ENCODE measurements at regions not wholly inside any gene's neighbourhood (a gene's known extent, or its start where the extent isn't known, plus 50 kb on each side); places are given as distances from the start of the nearest gene placed in this dataset.

- no peak for DNase-seq (ENCODE audit: low read depth in 4 of 4, low spot score in 1 of 4)
Measured at GRCh38 chr3:147755310-147755709, 346.1 kb downstream of the ZIC1 start.

GRCh38 chr3:147756476-147756875 lies 347.3 kb downstream of the ZIC1 start:
- DNase-seq (ENCODE audit: low read depth in 4 of 4, low spot score in 1 of 4) = no peak

DNA sequence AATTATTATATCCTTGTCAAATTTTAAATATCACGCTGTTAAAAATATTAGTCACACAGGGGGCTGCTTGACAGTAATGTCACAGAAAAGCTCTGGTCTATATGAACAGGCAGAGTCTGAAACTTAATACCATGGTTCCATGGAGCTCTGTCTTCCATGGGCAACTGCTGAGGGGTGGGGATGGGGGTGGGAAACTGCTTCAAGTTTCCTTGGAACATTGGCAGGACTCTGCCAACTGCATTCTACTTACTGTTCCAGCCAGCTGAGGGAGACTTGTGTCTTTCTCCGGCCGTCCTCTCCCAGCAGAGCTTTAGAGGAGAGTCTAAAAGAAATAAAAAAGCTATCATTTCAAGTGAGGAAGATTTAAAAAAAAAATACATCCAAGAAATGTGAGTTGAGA lies 348.7 kb downstream of the ZIC1 start:
- DNase-seq (ENCODE audit: low read depth in 4 of 4, low spot score in 1 of 4) = no peak

DNA sequence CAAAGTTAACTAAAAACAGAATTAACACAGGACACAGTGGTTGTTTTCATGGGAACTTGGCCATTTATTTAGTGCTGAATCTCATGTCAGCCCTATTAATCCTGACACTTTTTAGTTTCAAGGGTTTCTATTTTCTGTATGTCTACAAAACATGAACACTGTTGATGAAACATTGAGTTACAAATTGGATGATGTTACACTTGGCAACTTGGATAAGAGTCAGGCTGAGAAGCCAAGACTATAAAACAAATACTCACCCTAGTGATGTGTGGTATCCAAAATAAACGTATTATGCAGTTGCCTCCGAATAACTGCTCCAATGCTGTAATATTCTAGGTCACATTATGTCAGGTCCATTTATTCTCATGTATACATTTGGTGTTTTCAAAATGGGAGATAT lies 349.6 kb downstream of the ZIC1 start:
- no peak for DNase-seq (ENCODE audit: low read depth in 4 of 4, low spot score in 1 of 4)

GRCh38 chr3:147760085-147760484 lies 350.9 kb downstream of the ZIC1 start:
- DNase-seq (ENCODE audit: low read depth in 4 of 4, low spot score in 1 of 4) = no peak

- no peak for DNase-seq (ENCODE audit: low read depth in 4 of 4, low spot score in 1 of 4)
Measured at GRCh38 chr3:147760941-147761340, 351.8 kb downstream of the ZIC1 start.

GRCh38 chr3:147773116-147773630 lies 364.0 kb downstream of the ZIC1 start:
- DNase-seq (ENCODE audit: low read depth in 4 of 4, low spot score in 1 of 4) = no peak

- DNase-seq (ENCODE audit: low read depth in 4 of 4, low spot score in 1 of 4) = no peak
Measured at GRCh38 chr3:147775411-147775810, 366.2 kb downstream of the ZIC1 start.

- DNase-seq (ENCODE audit: low read depth in 4 of 4, low spot score in 1 of 4) = no peak
Measured at GRCh38 chr3:147775816-147776530, 366.8 kb downstream of the ZIC1 start.

DNA sequence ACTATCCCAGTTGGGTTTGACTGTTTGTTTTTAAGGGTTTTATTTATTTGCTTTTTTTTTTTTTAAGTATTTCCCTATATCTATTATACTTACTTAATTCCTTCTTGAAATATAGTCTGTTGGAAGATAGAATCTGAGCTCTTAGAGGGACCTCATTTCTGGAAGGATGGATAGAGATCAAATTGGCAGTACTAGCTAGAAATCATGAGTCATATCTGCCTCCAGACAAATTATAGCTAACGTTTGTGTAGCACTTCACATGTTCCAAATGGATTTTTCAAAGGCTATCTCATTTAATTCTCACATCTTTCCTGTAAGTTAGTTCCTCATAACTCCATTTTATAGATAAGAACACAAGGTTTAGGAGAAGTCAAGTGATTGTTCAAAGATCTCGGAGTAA lies 384.7 kb downstream of the ZIC1 start:
- DNase-seq (ENCODE audit: low read depth in 4 of 4, low spot score in 1 of 4) = no peak

DNA sequence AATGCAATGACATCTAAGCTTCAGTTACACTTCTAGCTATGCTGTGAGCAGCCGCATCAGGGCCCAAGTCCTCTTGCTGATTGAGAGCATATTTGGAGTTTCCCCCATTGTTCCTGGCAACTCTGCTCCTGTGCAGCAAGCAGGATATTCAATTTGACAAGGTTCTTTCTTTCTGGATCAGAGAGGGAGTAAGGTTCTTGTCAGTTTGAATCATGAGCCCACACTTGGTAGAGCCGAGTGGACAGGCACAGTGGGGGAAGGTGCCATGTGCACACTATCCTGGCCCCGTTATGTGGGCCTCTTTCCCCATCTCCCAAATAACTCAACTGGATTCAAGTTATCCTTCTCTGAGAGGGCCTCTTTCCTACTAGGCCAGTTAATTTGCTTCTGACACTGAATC lies 385.4 kb downstream of the ZIC1 start:
- DNase-seq (ENCODE audit: low read depth in 4 of 4, low spot score in 1 of 4) = no peak

DNA sequence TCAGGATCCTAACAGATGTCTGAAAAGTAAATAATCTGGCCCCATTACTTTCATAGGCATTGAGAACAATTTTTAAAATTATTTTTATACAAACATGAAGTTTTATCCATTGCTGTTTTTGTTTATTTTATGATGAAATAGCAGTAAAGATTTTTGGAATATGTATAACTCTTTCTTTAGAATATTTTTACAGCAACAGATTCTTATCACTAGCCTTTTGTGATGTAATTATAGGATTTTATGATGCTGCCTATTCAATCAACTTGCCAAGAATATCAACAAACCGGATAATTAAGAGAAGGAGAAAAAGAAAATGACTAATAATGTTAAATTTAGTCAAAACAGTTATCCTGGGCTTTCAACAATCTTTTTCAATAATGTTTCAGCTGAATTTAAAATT lies 386.3 kb downstream of the ZIC1 start:
- DNase-seq (ENCODE audit: low read depth in 4 of 4, low spot score in 1 of 4) = no peak

GRCh38 chr3:147797095-147797494 lies 387.9 kb downstream of the ZIC1 start:
- no peak for DNase-seq (ENCODE audit: low read depth in 4 of 4, low spot score in 1 of 4)

DNA sequence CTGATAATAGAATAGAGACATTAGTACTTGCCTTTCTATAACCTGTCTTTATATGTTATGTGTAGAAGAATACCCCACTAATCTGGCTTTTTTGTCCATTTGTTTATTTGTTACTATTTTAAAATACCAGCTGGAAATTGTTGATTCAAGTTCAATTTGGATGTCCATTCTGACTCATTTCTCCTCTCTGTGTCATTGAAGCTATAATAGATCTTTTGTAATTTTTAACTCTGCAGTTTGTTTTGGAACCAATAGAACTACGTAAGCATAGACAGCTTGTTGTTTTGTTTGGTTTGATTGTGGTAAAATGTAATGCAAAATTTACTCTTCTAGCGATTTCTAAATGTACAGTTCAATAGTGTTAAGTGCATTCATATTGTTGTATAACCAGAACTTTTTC lies 390.4 kb downstream of the ZIC1 start:
- DNase-seq (ENCODE audit: low read depth in 4 of 4, low spot score in 1 of 4) = no peak

GRCh38 chr3:147807776-147808175 lies 398.6 kb downstream of the ZIC1 start:
- no peak for DNase-seq (ENCODE audit: low read depth in 4 of 4, low spot score in 1 of 4)

- no peak for DNase-seq (ENCODE audit: low read depth in 4 of 4, low spot score in 1 of 4)
Measured at GRCh38 chr3:147809206-147809605, 400.0 kb downstream of the ZIC1 start.

- DNase-seq (ENCODE audit: low read depth in 4 of 4, low spot score in 1 of 4) = no peak
Measured at GRCh38 chr3:147812186-147812911, 403.2 kb downstream of the ZIC1 start.

DNA sequence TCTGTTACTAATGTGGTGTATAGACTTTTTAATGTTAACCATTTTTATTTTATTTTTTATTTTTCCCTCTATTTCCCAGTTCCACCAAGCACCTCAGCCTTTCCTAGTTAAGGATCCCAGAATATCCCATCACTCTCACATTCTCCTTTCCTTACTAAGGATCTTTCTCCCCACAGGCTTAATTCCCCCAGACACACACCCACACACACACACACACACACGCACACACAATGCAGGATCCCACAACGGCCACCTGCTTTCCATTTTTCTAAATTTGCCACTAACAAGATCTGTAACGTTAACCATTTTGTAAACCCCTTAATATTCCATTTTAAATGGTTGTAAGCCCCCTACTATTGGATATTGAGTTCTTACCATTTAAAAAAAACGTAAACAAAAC lies 404.1 kb downstream of the ZIC1 start:
- no peak for DNase-seq (ENCODE audit: low read depth in 4 of 4, low spot score in 1 of 4)

DNA sequence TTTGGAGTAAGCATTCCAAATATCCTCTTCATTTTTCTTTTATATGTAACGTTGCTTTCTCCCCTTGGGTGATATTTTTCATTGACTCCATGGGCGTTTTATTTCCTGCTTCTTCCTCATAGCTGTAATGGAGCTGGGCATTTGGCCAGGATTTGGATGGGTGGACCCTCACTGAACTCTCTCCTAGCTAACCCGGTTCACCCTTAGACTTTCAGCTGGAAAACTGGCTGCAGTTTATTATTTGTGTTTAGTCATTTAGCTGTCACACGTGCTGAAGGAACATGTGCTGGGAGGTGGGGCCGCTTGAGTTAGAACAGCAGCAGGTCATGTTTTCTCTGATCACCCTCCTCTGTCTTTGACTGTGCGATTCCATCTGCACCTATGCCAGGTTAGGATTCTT lies 407.6 kb downstream of the ZIC1 start:
- no peak for DNase-seq (ENCODE audit: low read depth in 4 of 4, low spot score in 1 of 4)

- no peak for DNase-seq (ENCODE audit: low read depth in 4 of 4, low spot score in 1 of 4)
Measured at GRCh38 chr3:147832611-147833010, 423.4 kb downstream of the ZIC1 start.

DNA sequence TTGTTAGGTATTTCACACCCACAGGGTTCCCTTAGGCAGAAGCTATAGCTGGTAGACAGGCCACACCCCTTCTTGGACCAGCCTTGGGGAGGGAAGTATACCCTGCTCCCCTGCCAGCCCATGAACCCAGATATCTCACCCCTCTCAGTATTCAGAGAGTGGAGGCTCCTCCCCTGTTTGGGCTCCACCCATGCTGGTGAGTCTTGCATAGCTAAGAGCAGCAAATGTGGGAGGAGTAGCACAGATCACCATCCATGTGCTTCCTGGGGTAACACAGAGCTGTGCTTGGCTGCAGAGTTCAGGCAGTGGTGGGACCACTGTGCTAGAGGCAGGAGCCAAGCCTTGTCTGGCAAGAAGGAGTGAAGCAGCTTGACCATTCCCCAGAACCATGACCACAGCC lies 427.2 kb downstream of the ZIC1 start:
- no peak for DNase-seq (ENCODE audit: low read depth in 4 of 4, low spot score in 1 of 4)

- DNase-seq (ENCODE audit: low read depth in 4 of 4, low spot score in 1 of 4) = no peak
Measured at GRCh38 chr3:147838652-147839051, 429.5 kb downstream of the ZIC1 start.

GRCh38 chr3:147843331-147843730 lies 434.2 kb downstream of the ZIC1 start:
- no peak for DNase-seq (ENCODE audit: low read depth in 4 of 4, low spot score in 1 of 4)

Measured in stimulated activated CD4-positive, alpha-beta T cell treated with anti-CD3 and anti-CD28 coated beads, Interleukin-1b, Interleukin-23, amount 100 ng/mL, for 24 hours (primary cell).